GM12865 (cell line): ENCODE measurements at regions not wholly inside any gene's neighbourhood (a gene's known extent, or its start where the extent isn't known, plus 50 kb on each side); places are given as distances from the start of the nearest gene placed in this dataset.

Experiments
- DNase-seq: peaks from one replicate; pipeline ENCODE4 v3.0.0; 2010; ENCODE audit warnings: low read depth
- H3K4me3 ChIP-seq: 2 replicates; pipeline ENCODE4 v1.5.1; 2011; ENCODE audit warnings: mild to moderate bottlenecking, low read depth, low read length, control low read depth
- CTCF ChIP-seq: IDR thresholded peaks from 2 replicates; pipeline ENCODE4 v1.5.1; 2011; ENCODE audit warnings: low read length, control low read depth, low read depth, inconsistent platforms; ENCODE audit not compliant: insufficient read depth; ENCODE audit errors: missing control alignments

- no peak for DNase-seq
- H3K4me3 ChIP-seq, result no peak overlapping the region
- TF ChIP-seq CTCF, result no peak
Observed at GRCh38 chrX:39008549-39008948, 207.3 kb downstream of the MID1IP1 start.

- H3K4me3 ChIP-seq, result no peak overlapping the region
- DNase-seq, result no peak
- TF ChIP-seq CTCF, result no peak
Observed at GRCh38 chrX:39011454-39012221, 210.4 kb downstream of the MID1IP1 start.

GRCh38 chrX:39012621-39013111 lies 211.4 kb downstream of the MID1IP1 start:
- H3K4me3 ChIP-seq, result no peak overlapping the region
- no peak for TF ChIP-seq CTCF
- no peak for DNase-seq

- TF ChIP-seq CTCF, result no peak
- DNase-seq, result no peak
- H3K4me3 ChIP-seq, result no peak overlapping the region
Observed at GRCh38 chrX:39016556-39016955, 215.3 kb downstream of the MID1IP1 start.

- DNase-seq, result no peak
- TF ChIP-seq CTCF, result no peak
Observed at GRCh38 chrX:39017077-39017476, 215.8 kb downstream of the MID1IP1 start.

GRCh38 chrX:39017716-39018115 lies 216.5 kb downstream of the MID1IP1 start:
- no peak overlapping the region for H3K4me3 ChIP-seq
- no peak for TF ChIP-seq CTCF
- no peak for DNase-seq

More at GRCh38 chrX:39017077-39017476, 215.8 kb downstream of the MID1IP1 start:
- no peak overlapping the region for H3K4me3 ChIP-seq

GRCh38 chrX:39018541-39018940 lies 217.3 kb downstream of the MID1IP1 start:
- H3K4me3 ChIP-seq, result no peak overlapping the region
- TF ChIP-seq CTCF, result no peak
- no peak for DNase-seq
